DOHH2 (cell line): ENCODE measurements at regions not wholly inside any gene's neighbourhood (a gene's known extent, or its start where the extent isn't known, plus 50 kb on each side); places are given as distances from the start of the nearest gene placed in this dataset.

Experiments used
- CTCF ChIP-seq: fragments of 200-600 bp; sonication (generic); IDR thresholded peaks from one replicate; pipeline ENCODE4 v1.5.1; 2014; ENCODE audit warnings: antibody characterized with exemption, mild to moderate bottlenecking, low read depth, low read length; ENCODE audit not compliant: poor library complexity, severe bottlenecking
- EZH2phosphoT487 ChIP-seq: fragments of 200-600 bp; sonication (generic); IDR thresholded peaks from 2 replicates; pipeline ENCODE4 v1.6.1; 2017; ENCODE audit warnings: borderline replicate concordance, mild to moderate bottlenecking, antibody characterized with exemption, low read length, moderate library complexity, mixed read lengths

DNA sequence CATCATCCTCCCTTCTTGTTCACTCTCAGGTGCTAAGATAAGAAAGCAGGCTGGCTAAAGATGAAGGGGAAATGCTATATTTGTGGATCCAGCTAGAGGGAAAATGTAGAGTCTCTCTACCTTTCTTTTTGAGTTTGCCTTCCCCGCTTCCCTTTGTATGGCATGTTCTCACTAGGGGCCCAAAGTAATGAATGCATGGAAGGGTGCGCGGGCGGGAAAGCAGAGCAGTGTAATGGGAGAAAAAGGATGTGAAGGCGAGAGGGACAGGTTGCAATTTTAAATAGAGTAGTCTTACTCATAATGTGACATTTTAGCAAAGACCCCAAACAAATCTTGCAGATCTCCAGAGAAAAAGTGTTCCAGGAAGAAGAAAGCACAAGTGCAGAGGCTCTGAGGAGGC lies 105.1 kb upstream of the ATP1B1 start:
- TF ChIP-seq CTCF (no peak), EZH2phosphoT487 (no peak)
